ENCODE measurements at regions not wholly inside any gene's neighbourhood (a gene's known extent, or its start where the extent isn't known, plus 50 kb on each side); places are given as distances from the start of the nearest gene placed in this dataset.
"Not testable (repeated sequence)": the region's sequence is repeated elsewhere in the genome, so short reads cannot be mapped to it uniquely, and the experiment has no call there.

- DNase-seq = peak in 1 of 2 experiments; percentile 56
These were observed 127.7 kb upstream of the EPHA3 start for GRCh38 chr3:88979760-88980159.

DNA sequence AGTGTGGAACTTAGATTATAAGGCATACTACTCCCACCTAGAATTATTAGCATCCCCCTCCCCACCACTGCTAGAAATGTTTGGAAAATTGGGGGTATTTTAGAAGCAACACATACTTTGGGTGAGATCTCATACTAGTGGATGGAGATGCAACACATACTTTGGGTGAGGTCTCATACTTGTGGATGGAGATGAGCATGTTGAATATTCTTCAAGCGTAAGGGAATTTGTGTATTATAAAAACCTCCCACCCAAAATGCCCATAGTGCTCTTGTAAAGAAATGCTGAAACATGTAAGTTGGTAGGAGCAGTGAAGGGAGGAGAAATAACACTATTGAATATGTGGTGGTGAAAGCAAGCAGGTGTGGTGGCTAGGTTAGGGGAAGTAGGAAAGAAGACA, 124.0 kb upstream of the EPHA3 start:
- no peak for DNase-seq

GRCh38 chr3:88984256-88984655, 123.2 kb upstream of the EPHA3 start:
- peak in 1 of 2 experiments; percentile 65 for DNase-seq

GRCh38 chr3:88984832-88985231, 122.6 kb upstream of the EPHA3 start:
- DNase-seq = peak; percentile 65 to 76

DNA sequence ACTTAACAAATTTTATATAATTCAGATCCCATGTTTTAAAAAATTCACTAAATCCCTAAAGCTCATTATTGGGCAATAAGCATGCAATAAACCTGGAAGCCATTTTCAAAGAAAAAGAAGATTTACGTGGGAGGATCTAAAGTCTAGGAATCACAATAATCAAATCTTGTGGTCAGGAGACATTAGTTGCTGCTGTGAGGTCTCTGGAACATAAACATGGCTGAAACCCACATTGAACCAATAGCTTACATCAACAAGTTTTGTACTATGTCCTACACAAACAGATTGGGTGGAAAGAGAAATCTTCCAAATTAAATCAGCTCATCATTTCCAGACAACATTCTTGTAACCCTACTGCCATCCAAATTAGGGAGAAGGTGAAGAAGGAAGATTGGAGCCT, 121.9 kb upstream of the EPHA3 start:
- DNase-seq = no peak

DNA sequence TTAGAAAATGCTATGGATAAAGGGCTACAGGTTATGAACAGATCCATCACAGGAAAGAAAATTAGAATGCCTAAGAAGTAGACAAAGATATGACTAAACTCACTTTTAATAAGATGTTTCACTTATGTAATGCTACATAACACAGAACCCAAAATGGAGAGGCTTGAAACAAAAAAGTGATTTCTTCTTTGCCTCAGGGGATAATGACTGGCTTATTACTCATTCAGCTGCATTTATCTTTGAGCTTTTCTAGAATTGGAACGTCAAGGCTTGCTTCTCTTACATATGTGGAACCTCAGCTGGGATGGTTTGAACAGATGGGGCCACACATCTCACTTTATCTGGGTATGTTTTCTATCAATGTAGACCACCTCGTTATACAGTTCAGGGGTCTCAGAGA, 120.6 kb upstream of the EPHA3 start:
- no peak for DNase-seq

DNA sequence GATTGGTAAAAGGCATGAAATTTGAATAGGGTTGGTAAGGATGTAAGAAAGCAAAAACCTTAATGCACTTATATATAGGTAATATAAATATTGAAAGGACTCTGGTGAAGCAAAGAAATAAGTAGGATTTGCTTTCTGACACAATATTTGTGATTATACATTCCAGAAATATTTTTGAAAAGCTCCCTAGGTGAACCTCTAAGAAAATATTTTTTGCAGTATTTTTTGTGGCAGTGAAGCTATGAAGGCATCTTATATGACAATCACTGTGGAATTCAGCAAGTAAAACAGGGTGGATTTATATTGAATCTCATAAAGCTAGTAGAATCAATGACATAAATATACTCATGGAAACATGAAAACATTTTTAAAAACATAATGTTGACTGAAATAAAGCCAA, 119.6 kb upstream of the EPHA3 start:
- DNase-seq = no peak

- DNase-seq = no peak
These were observed 118.5 kb upstream of the EPHA3 start for GRCh38 chr3:88988906-88989305.

GRCh38 chr3:88991496-88991895, 115.9 kb upstream of the EPHA3 start:
- DNase-seq = no peak

DNA sequence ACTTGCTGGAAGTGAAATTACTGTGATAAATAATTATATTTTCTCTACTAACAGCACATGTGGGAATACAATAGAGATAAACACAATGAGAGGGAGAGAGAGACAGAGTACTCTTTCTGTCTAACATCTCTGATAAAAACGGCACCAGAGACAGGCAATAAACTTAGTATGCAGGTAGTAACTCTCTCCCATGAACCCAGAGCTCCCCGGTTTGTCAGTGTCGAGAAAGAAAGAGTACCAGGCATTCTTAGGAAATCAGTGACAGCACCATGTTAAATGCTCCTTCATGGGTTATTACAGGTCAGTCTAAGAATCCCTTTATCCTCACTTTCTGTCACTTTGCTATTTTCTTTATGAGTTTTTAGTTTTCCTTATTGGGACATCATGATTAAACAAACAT, 110.7 kb upstream of the EPHA3 start:
- no peak for DNase-seq

DNA sequence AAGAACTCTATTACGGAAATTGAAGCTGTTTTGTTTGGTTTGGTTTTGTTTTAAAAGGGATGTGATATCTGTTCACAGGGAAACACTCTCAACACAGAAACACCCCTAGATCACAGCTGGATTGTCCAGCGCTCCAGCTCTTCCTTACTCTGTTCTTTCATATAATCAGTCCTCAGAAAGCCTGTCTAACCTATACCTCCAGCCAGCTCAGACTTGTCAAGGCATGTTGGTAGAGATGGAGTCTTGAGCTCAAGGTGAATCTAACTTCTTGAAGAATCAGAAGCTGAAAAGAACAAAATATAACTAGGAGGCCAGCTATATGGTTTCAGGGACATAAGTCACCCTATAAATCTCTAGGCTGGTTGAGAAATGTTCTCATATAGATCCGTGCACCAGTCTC, 110.2 kb upstream of the EPHA3 start:
- DNase-seq = no peak

DNA sequence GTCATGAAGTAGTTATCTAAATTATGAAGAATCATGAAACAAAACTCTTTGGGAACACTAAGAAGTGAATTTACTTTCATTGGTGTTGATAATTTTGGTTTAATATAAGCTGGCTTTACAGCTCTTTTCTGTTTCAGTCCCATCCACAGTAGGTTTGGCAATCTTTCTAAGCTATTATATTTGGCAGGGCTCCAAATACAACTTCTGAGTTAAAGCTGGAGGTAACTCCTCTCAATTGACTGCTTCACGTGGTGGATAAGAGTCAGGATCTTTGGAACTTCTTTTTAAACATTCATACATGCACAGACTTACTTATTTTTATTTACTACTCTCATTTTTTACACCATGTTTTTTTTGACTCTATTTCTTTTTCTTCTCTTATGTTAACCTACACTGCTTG, 106.5 kb upstream of the EPHA3 start:
- peak in 1 of 2 experiments; percentile 77 for DNase-seq

- no peak for DNase-seq
These were observed 105.2 kb upstream of the EPHA3 start for GRCh38 chr3:89002191-89002590.

DNA sequence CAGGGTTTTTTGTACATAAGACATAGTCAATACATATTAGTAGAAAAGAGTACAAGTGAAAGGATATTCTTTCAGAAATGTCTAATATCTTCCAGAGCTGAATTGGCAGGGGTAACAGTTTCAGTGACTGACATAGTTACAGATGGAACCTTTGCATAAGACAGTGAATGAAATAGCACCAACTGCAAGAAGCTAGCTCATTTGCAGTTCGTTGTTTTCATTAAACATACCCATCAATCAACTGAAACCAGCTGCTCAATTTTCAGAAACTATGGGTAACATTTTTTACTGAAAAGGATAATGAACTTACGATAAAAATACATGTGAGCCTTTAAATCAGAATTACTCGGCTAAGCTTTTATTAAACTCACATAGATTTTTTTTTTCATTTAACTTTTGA, 93.9 kb upstream of the EPHA3 start:
- DNase-seq = peak in 1 of 2 experiments; percentile 81

DNA sequence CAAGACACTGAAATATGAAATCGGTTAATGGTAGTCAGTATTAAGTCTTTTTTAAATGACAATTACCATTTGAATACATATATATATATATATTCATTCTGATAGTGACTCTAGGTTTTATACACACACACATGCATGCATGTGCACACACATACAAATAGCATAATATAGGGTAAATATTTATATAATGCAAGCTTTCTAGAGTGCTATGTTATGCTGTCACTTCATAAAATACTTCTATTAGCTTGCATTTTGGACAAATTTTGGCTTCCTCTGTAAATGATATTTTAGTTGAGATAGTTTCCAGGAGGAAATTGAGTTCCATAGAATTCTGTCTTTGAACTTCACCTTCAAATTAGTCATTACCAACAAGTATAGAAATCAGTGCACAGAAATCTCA, 89.9 kb upstream of the EPHA3 start:
- DNase-seq = no peak

- DNase-seq = peak in 1 of 2 experiments; percentile 80
These were observed 82.2 kb upstream of the EPHA3 start for GRCh38 chr3:89025185-89025584.

GRCh38 chr3:89032346-89033013, 74.9 kb upstream of the EPHA3 start:
- DNase-seq = peak in 1 of 2 experiments; percentile 32

DNA sequence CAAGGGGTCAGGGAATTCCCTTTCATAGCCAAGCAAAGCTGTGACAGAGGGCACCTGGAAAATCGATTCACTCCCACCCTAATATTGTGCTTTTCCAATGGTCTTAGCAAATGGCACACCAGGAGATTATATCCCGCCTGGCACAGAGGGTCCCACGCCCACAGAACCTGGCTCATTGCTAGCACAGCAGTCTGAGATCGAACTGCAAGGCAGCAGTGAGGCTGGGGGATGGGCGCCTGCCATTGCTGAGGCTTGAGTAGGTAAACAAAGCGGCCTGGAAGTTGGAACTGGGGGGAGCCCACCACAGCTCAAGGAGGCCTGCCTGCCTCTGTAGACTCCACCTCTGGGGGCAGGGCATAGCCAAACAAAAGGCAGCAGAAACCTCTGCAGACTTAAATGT, 72.7 kb upstream of the EPHA3 start:
- not testable (repeated sequence) for DNase-seq

DNA sequence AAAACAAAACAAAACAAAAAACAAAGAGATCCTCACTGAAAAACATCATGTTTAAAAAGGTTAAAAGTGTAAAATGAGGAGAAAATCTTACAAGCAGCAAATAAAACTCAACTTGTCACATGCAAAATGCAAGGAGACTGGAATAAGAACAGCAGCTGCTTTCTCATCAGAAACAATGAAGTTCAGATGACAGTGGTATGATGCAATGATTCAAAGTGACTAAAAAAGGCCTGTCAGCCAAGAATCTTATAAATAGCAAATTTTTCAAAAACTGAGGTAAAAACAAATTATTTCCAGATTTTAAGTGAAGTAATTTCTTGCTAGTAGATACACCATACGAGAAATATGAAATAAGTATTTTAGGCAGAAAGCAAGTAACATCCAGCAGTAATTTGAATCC, 68.6 kb upstream of the EPHA3 start:
- DNase-seq = no peak

- DNase-seq = no peak
These were observed 65.1 kb upstream of the EPHA3 start for GRCh38 chr3:89042236-89042835.

GRCh38 chr3:89043406-89043932, 64.0 kb upstream of the EPHA3 start:
- DNase-seq = peak in 1 of 2 experiments; percentile 72

GRCh38 chr3:89046661-89047060, 60.8 kb upstream of the EPHA3 start:
- no peak for DNase-seq

GRCh38 chr3:89049119-89049518, 58.3 kb upstream of the EPHA3 start:
- peak in 1 of 2 experiments; percentile 80 for DNase-seq

DNA sequence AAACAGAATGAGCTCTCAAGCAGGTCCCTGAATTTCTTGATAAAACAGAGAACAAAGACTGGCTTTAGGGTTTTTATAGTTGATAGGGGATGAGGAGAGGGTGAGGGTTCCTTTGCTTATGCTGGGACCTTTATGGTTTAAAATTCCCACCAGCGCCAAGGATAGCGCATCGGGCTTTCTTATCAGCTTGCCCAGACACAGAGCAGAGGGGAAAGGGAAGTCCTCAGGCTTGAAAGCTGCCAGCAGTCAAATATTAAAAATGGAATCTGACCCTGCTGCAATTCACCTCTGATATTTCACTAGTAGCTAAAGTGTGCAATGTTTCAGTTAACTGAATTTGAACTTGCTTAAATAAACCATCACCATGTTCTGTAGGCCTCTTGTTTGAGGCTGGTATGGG, 55.0 kb upstream of the EPHA3 start:
- DNase-seq = no peak

DNA sequence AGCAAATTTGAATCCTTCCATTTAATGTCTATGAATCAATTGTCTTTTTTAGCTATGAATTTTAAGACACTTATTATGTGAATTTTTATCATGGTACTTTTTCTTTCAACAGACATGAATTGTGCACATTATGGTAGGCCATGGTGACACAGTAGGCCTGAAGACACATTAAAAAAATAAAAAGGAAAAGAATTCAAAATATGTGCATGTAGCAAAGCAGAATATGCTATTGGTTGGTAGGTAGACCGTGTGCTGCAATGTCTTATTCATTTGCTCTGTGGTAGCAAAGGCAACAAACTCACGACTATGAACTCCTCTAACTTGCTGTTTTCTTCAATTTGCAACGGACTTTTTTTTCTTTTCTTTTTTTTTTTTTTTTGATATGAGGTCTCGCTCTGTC, 50.0 kb upstream of the EPHA3 start:
- no peak for DNase-seq

Data from NCI-H446 (cell line).